GM18517 (cell line): ENCODE measurements at regions not wholly inside any gene's neighbourhood (a gene's known extent, or its start where the extent isn't known, plus 50 kb on each side); places are given as distances from the start of the nearest gene placed in this dataset.

Experiments used
- ATAC-seq: cut with Tn5 transposase; IDR thresholded peaks from one replicate; pipeline ENCODE4 v1.9.1; 2021; ENCODE audit warnings: mild to moderate bottlenecking, moderate library complexity; ENCODE audit not compliant: unreplicated experiment

DNA sequence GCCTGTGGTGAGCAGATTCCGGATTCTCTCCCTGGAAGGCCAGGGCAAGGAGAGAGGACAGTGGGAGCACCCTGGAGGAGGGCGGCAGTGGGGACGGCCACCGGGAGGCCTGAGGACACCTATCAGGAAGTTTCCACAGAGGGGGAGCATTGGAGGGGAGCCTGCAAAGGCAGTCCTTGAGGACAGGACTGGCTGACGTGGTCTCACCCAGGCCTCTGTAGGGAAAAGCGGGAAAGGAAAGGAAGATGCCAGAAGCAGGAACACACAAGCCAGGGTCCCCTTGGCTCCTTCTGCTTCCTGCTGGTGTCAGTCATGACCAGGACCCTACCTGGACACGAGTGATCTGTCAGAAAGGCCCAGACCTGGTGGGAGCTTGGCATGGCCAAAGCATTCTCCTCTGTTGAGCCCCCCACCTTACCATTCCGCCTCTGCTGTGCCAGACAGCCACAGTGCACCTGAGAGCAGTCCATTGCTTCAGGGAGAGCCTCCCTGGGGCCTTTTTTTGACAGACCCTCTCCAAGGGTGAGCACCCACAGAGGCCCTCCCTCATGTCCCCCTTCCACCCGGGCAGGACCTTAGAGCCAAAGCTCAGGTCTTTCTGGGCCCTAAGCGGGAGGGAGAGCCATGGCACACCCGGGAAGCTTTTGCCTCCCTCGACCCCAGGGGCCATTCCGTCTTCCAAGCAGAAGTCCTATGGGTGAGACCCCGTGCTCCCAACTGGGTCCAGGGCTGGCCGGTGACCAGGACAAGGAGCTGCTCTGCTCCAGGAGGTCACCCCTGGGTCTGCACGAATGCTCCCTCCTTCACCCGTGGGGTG, 333.1 kb downstream of the DYSF start:
- ATAC-seq: no peak

DNA sequence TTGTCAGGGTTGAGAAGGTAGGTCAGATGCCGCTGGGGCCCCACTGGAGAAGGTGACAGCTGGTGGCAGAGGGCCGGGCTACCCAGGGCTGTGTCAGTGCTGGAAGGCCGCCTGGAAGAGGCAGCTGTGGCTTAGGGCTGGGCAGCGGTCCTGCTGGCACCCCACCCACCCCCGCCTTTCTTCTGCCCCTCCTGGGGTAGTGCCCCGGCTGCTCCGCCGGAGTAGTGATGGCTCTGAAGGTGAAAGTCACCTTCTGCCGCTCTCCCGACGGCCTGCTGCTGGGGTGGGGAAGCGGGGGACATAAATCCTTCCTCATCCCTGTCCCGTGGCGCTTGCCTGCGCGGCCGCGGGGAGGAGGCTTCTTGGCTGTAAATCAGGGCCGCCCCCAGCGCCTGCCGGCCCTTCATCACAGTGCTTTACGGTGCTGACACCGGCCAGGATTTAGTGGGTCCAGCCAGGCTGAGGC, 332.2 kb downstream of the DYSF start:
- ATAC-seq: no peak

DNA sequence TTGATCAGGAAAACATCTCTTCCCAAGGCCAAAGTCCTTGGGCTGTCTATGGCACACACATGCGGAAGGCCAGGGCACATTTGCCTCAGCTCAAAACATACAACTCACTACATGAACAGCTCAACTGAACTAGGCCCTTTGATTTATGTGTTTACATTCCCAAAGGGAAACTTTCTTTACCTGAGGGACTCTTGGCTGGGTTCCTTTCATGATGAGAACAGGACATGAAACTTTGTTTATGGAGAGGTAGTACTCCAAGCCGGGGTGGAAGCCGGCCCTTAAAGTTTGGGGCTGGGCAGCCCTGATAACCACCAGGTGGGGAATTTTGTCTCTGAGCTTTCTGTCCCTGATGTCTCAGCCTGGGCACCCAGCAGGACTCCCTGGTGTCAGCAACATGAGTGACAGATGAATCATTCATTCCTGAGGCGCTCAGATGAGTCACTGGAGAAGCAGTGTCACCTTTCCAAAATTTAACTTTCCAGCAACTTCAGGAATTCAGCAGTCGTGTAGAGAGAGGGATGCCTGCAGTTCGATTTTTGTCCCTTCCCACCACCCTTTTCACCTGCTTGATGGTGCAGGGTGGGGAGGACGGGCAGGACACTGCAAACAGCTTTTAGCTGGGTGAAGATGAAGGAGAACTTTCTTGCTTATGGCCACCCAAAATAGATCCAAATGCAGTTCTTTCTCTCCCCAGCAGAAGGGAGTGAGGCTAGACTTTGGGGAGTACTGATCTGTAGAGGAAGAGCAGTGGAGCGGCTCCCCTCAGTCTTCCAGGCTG, 331.6 kb downstream of the DYSF start:
- no peak for ATAC-seq

GRCh38 chr2:71783815-71784214, 330.5 kb downstream of the DYSF start:
- no peak for ATAC-seq

GRCh38 chr2:71783215-71783614, 329.9 kb downstream of the DYSF start:
- ATAC-seq: no peak

DNA sequence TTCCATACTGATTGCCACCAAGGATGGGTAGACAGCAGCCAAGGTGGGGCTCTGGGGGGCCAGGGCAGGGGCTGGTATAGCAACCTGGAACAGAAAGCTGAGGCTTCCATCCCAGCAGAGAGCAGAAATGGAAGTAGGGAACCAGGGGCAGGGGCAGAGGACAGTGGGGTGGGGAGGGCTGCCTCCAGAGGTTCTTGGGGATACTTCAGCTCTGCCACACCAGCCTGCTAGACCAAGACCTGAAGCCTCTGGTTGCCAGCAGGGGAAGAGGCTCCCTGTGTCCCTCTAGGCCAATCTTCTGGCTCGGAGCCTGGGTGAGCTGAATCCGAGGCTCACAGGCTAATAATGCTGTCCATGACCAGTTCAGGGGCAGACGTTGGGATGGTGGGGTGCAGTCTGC, 329.0 kb downstream of the DYSF start:
- no peak for ATAC-seq

GRCh38 chr2:71781695-71782228, 328.4 kb downstream of the DYSF start:
- no peak for ATAC-seq

DNA sequence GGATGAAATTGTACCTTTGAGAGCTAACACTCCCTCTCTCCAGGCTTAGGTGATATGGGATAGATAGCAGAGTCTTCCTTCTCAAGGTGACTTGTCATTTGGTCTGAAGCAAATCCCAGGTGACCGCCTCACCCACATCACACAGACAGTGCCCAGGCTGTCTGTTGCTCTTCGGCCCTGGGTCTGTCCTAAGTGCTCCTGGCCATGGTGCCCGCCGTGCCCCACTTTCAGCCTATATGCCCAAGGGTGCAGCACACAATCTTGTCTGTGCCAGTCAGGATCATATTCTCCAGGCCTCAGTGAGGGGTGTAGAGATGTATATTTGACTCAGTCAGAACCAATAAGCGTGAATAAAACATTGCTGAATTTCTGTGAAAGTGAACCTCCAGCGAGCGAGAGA, 326.8 kb downstream of the DYSF start:
- no peak for ATAC-seq

DNA sequence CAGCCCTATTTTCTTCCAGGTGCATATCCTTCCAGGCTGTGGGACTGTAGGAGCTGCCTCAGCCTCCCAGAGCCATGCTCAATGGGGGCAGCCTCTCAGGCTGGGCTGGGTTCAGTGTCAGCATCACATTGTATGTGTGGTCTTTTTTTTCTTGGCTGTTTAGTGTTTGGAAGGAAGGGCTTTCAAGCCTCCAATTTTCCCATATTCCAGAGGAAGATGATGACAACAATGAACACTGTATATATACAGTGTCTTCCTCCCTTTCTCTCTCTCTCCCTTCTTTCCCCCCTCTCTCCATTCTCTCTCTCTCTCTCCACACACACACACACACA, 326.4 kb downstream of the DYSF start:
- ATAC-seq: no peak

- ATAC-seq: no peak
Measured at GRCh38 chr2:71778936-71779773, 325.8 kb downstream of the DYSF start.

- no peak for ATAC-seq
Measured at GRCh38 chr2:71778514-71778913, 325.2 kb downstream of the DYSF start.

DNA sequence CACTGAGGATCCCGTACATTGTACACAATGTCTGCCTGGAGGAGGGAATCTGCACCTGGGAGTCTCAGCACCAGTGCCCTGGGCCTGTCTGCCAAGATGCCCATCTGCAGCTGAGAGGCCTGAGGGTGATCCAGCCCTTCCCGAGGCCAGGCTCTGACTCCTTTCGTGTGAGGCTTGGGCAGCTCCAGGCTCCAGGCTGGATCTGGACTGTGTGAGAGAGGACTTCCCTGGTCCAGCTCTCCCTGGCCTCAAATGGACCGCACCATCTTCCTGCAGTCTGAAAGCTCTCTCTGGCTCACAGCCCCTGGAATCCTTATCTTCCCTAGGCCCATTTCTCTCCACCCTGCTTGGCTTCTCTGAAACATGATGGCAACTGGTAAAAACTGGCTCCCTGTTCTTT, 324.6 kb downstream of the DYSF start:
- no peak for ATAC-seq

DNA sequence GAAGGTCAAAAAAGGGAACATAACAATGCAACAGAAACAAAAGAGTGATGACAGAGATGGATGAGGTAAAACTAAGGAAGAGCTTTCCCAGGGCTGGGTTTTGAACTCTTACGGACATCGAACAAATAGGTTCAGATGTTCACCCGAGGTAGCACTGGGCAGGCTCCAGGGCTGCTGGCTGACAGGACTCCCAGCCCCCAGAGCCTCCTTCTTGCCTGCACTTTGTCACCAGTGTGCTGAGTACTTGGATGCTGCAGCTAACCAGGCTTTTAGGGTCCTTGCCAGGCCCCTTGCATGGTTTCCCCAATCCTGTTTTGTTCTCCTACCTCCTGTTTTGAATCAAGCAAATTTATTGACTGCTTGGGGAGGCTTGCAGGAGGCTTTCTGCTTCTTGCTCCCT, 322.9 kb downstream of the DYSF start:
- ATAC-seq: no peak

GRCh38 chr2:71773218-71773617, 319.9 kb downstream of the DYSF start:
- ATAC-seq: no peak

DNA sequence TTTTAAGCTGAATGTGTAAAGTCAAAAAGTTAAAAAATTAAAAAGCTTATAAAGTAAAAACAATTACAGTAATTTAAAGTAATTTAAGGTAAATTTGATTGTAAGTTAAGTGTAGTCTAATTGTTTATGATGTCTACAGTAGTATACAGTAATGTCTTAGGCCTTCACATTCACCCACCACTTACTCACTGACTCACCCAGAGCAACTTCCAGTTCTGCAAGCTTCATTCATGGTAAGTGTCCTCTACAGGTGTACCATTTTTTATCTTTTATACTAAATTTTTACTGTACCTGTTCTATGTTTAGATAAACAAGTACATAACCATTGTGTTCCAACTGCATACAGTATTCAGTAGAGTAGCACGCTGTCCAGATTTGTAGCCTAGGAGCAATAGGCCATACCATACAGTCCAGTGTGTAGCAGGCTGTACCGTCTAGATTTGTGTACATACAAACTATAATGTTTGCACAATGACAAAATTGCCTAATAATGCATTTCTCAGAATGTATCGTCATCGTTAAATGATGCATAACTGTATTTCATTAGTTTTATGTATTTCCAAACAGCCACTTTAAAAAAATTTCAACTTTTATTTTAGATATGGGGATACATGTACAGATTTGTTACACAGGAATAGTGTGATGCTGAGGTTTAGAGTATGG, 319.3 kb downstream of the DYSF start:
- ATAC-seq: no peak

- no peak for ATAC-seq
Measured at GRCh38 chr2:71767663-71768062, 314.3 kb downstream of the DYSF start.

DNA sequence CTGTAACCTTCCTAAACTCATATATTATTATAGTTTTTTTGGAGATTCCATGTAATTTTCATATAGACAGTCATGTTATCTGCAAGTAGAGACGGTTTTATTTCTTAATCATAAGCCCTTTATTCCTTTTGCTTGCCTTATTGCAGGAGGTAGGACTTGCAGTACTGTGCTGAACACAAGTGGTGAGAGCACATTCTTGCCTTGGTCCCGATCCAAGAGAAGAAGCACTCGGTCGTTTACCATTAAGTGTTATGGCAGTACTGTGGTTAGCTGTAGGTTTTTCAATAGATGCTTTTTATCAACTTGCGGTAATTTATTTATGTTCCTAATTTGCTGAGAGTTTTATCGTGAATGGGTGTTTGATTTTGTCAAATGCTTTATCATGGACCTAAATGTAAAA, 305.7 kb downstream of the DYSF start:
- no peak for ATAC-seq

- ATAC-seq: no peak
Measured at GRCh38 chr2:71757351-71757750, 304.0 kb downstream of the DYSF start.

DNA sequence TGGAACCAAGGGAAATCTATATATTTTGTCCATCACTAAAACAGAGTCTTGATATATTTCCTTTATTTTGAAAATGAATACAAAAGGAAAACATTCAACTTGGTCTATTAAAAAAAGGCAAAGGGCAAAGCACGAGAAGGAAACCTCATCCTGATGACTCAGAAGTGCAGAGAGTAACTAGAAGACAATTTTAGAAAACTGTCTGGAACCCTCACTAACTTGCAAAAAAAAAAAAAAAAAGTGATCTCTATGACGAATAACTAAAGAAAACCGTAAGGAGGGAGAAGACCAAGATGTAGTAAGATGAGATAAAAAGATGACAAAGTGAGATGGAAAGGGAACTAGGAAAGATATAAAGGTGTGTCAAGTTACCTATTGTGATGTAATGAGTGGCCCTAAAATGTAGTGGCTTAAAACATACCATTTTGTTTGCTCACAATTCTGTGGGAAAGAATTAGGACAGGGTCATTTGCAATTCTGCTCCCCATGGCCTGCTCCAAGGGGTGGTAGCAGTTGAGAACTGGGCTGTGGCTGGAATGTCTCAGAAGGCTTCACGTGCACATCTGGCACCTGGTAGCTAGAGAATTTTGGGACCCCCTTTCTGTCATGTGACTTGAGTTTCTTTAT, 303.0 kb downstream of the DYSF start:
- no peak for ATAC-seq

DNA sequence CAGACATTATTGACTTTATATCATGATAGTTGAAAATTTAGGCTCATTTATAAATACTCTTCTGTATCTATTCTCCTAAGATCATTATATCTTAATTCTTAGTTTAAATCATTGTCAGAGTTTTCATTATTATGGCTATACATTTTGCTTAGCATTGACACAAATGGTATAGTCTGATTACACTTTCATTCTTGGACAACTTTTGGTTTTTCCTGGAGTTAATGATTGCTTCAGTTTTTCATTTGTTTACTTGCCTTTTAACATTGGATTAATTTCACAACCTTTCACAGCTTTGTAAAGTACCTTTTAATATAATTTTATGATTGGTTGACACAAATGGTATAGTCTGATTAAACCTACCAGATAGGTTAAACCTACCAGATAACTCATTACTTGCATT, 298.2 kb downstream of the DYSF start:
- no peak for ATAC-seq
